GM21737 (cell line): ENCODE measurements at regions not wholly inside any gene's neighbourhood (a gene's known extent, or its start where the extent isn't known, plus 50 kb on each side); places are given as distances from the start of the nearest gene placed in this dataset.
"Not testable (repeated sequence)": the region's sequence is repeated elsewhere in the genome, so short reads cannot be mapped to it uniquely, and the experiment has no call there.

Experiments used
- ATAC-seq: cut with Tn5 transposase; IDR thresholded peaks from one replicate; pipeline ENCODE4 v1.9.1; 2021; ENCODE audit warnings: mild to moderate bottlenecking, moderate library complexity; ENCODE audit not compliant: unreplicated experiment

GRCh38 chr4:187826725-187827124 lies 168.8 kb upstream of the ZFP42 start:
- no peak for ATAC-seq

GRCh38 chr4:187827631-187828030 lies 167.9 kb upstream of the ZFP42 start:
- no peak for ATAC-seq

- ATAC-seq: no peak
These were observed 155.8 kb upstream of the ZFP42 start for GRCh38 chr4:187839765-187840164.

DNA sequence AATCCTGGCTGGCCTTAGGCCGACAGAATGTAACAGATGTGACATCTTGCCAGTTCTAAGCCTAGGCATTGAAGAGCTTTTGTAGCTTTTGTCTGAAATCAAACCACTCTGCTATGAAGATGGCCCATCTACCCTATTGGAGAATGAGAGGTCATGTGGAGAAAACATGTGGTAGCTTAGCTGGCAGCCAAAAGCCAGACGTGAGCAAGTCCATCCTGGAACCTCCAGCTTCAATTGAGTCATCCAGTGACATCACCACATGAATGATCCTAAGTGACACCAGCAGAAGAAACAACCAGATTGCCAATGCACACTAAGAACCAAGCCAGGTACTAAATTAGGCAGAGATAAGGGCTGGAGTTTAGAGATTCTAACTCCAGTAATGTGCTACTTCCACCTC lies 154.8 kb upstream of the ZFP42 start:
- no peak for ATAC-seq

GRCh38 chr4:187849556-187850225 lies 145.9 kb upstream of the ZFP42 start:
- no peak for ATAC-seq

DNA sequence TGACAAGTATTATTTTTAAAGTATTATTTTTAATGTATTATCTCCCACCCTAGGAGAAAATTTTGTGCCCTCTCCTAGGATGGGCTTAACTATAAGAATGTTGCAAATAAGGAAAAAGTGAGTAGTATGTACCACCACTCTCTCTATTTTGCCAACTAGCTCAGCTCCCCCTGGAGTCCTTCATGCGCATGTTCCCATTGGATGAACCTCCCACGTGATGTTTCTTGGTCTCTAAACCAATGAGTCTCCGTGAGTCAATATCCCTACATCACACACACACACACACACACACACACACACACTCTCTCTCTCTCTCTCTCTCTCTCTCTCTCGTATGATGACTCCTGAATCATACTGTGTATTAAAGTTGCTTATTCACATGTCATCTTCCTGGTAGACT lies 129.7 kb upstream of the ZFP42 start:
- ATAC-seq: no peak

- no peak for ATAC-seq
These were observed 112.5 kb upstream of the ZFP42 start for GRCh38 chr4:187883049-187883448.

DNA sequence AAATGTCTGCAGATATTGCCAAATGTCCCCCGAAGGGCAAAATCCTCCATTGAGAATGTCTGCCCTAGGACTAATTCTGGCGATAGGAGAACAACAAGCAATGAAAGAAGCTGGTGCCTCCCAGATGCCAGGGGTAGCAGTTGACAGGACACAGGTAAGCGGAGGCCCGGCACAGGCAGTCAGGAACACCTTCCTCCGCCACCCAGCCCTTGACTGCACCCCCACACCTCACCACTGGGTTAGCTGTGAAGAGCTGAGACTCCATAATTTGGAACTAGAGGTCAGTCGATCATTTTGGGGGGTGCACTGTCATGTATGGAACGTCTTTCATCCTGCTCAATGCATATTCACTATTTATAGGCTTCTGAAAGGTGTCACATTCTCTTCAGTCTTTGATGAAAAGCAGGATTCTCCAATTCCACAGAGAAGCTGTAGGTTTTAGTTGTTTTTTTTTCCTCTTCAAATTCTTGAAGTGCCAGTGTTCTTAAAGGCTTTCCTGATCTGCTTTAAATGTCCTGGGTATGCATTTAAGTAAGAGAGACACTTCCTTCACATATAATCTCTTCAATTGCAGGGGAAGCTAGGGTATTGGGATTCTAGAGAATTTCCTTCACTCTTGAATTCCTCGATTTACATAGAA lies 111.6 kb upstream of the ZFP42 start:
- no peak for ATAC-seq

GRCh38 chr4:187887906-187888305 lies 107.7 kb upstream of the ZFP42 start:
- no peak for ATAC-seq

DNA sequence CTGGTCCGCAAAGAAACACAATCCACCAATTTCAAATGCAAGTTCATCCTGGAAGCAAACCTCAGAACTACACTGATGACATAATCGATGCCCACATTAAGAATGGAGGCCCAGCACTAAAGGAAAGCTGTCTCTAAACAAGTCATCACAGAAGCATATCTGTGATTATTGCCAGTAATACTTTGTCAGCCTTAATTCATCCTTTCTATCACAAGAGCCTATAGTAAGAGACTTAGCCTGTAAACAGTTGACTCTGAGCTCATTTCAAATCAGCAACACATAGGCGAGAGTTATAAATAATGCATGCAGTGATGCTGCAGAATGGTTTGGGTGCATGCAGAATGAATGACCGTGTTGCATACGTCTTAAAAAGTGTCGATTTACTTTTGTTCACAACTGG lies 105.9 kb upstream of the ZFP42 start:
- no peak for ATAC-seq

DNA sequence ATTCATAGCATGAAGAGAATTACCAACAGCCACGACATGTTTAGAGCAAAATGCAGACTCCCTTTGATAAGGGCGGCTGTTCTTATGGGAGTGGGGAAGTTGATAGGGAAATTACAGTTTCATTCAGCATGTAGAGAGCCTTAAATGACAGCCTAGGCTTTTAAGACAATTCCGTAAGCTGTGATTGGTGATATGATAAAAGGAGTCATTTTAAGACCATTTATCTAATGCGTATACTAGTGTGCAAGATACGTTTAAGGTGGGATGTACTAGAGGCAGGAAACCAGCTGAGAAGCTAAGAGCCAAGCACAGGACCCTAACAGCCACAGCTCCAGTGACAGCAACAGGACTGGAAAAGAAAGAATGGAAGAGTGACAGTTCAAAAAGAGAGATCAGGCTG lies 102.2 kb upstream of the ZFP42 start:
- no peak for ATAC-seq

DNA sequence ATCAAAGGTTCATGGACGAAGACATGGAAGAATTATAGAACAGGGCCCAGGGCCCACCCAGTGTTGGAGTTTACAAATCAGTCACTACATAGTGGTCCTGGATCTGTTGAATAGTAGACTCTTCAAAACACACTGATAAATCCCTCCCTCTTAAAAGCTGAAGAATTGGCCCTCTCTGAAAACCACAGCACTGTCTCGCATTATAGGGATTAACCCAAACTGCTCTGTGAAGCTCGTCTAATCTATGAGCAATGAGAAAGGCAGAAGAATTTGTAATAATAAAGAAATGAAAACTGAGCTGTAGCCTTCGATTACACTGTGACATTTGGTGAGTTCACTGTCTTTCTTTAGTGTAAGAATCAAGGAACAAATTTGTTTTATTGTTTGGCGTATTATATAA lies 92.5 kb upstream of the ZFP42 start:
- ATAC-seq: no peak

DNA sequence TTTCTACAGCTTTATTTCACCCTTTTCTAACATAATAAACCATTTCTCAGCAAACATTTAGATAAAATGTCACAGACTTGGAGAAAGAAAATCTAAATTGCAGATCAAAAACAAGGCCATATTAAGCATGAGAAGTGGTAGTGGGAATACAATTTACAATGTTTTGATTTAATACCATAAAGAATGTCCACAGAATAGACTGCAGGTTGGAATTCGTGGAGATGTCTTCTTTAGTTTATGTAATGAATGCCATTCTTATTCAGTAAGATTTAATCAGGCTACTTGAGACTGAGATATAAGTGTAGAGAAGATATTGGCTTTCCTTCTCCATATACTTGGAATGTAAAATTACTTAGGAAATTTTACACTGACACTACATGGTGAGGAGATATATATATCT lies 91.9 kb upstream of the ZFP42 start:
- ATAC-seq: no peak

- ATAC-seq: no peak
These were observed 87.5 kb upstream of the ZFP42 start for GRCh38 chr4:187908079-187908561.

DNA sequence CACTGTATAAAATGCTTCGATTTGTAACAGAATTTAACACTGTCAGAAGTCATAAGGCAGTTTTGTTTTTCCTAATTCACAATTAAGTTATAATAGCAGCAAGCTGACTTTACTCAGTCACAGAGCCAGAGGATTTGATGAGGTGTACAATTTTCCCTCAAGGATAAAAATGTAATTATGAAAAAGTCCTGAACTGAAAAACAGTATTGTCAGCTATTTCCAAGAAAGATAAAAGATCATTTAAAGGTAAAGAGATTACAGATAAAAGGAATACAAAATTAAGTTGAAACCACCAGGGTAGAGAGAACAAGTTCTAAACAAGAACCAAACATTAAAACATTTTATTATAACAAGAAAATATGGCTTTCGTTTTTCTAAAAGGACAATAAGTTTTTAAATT lies 86.8 kb upstream of the ZFP42 start:
- ATAC-seq: no peak

GRCh38 chr4:187910741-187911140 lies 84.8 kb upstream of the ZFP42 start:
- ATAC-seq: no peak

DNA sequence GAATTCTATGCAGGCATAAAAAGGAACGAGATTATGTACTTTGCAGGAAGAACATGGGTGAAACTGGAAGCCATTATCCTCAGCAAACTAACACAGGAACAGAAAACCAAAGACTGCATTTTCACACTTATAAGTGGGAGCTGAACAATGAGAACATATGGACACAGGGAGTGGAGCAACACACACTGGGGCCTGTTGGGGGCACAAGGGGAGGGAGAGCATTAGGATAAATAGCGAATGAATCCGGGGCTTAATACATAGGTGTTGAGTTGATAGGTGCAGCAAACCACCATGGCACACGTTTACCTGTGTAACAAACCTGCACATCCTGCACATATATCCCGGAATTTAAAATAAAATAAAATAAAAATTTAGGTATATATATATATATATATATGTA lies 80.2 kb upstream of the ZFP42 start:
- ATAC-seq: not testable (repeated sequence)

DNA sequence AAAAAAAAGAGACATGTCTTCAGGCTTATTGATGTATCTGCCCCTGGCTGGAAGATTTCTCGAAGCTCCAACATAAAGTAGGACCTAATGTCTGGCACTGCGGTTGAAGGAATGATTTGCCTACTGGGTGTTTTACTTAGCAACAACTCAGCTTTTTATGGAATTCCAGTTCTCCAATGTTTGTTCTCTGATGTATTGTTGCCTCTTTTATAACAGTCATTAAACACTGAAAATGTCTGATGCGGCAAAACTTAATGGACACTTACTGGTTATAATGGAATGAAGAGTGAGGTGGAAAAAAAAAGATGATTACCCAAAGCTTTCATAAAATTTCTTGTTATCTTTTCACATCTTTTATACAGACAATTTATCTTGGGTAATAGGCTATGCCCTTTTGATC lies 75.6 kb upstream of the ZFP42 start:
- no peak for ATAC-seq

GRCh38 chr4:187921946-187922623 lies 73.5 kb upstream of the ZFP42 start:
- ATAC-seq: no peak

DNA sequence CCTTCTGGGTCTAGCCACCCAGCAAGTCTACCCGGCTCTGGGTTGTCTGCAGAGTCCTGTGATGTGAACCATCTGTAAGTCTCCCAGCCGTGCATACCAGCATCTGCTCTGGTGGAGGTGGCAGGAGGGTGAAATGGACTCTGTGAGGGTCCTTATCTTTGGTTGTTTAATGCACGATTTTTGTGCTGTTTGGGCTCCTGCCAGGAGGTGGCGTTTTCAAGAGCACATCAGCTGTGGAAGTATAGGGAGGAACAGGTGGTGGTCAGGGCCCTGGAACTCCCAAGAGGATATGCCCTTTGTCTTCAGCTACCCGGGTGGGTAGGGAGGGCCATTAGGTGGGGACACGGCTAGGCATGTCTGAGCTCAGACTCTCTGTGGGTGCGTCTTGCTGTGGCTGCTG lies 66.5 kb upstream of the ZFP42 start:
- no peak for ATAC-seq

DNA sequence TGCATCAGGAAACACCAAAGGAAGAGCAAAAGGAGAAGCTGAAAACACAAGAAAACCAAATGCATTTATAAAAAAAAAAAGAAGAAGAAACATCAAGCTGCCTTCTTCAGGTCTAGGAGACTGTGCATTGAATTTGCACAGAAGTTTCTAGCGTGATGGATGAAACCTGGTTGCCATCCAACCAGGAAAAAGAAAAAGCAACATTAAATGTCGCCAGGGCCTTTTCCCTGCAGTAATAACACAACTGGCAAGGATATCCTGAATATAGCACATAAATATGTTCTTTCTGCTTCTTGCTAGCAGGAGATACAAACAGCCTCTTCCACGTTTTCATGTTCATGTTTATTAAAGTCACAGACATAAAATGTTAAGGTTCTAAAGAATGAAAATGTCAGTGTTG lies 60.8 kb upstream of the ZFP42 start:
- no peak for ATAC-seq

DNA sequence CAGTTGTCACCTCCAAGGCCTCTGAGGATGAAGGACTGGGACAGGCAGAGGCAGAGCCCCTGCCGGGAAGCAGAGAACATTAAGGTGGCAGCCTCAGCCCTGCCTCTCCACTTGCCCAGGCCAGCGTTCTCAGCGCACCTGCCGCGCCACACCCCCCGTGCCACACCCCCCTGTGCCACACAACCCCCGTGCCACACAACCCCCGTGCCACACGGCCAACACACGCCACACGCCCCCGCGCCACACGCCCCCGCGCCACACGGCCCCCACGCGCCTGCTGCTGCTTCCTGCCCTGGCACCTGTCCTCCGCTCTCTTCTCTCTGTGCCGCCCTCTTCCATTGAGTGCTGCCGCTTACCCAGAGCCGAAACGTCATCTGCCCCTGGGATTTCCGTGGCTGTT lies 58.0 kb upstream of the ZFP42 start:
- ATAC-seq: no peak
